Mucosa of descending colon (tissue), 3 donors: ENCODE measurements at regions not wholly inside any gene's neighbourhood (a gene's known extent, or its start where the extent isn't known, plus 50 kb on each side); places are given as distances from the start of the nearest gene placed in this dataset.

Experiments used
- ATAC-seq: fragments of 200-7000 bp; cut with Tn5 transposase; one replicate; pipeline ENCODE4 v1.9.1; 2020; ENCODE audit warnings: mild to moderate bottlenecking, moderate library complexity
- DNase-seq, 3 donors: peaks; one replicate each; pipeline ENCODE4 v3.0.0-alpha.2; 2020
- H3K36me3 ChIP-seq: fragments of 200-600 bp; one replicate; pipeline ENCODE4 v1.8.0; 2021; ENCODE audit warnings: low read depth, mild to moderate bottlenecking
- H3K4me1 ChIP-seq: fragments of 200-600 bp; one replicate; pipeline ENCODE4 v1.8.0; 2021; ENCODE audit warnings: low read depth, mild to moderate bottlenecking
- H3K4me3 ChIP-seq: fragments of 200-600 bp; one replicate; pipeline ENCODE4 v1.8.0; 2021; ENCODE audit warnings: mild to moderate bottlenecking
- H3K9me3 ChIP-seq: fragments of 200-600 bp; one replicate; pipeline ENCODE4 v1.8.0; 2021; ENCODE audit warnings: mild to moderate bottlenecking
- intact Hi-C, 2 donors: fragments of 100-400 bp; cut with DNase I in 1 of 2; cut with micrococcal nuclease in 1 of 2; formaldehyde crosslinking; loops; one replicate each; pipeline versions ENCODE4 v1.11.0 to v1.11.1; 2022; cut with DNase I, micrococcal nuclease
- TF ChIP-seq, protein P1 (sequence below): fragments of 200-600 bp; IDR thresholded peaks from one replicate; pipeline ENCODE4 v1.8.0; 2022; ENCODE audit warnings: antibody characterized with exemption, mild to moderate bottlenecking
- donor health status: DM: no; HTN: no; CAD: no; lungs with moderate emphysema.
- donor health status: DM: no; HTN: no; CAD: no.
- donor health status: DM: no; HTN: yes; CAD: no.

- DNase-seq (no peak), ATAC-seq (no peak)
- Histone ChIP-seq H3K4me3 (no peak overlapping the region), H3K36me3 (no peaks in the 10 kb centered on the region), H3K9me3 (peaks cover 1% of the 10 kb centered on the region), H3K4me1 (no peaks in the 10 kb centered on the region)
- TF ChIP-seq, protein P1, sequence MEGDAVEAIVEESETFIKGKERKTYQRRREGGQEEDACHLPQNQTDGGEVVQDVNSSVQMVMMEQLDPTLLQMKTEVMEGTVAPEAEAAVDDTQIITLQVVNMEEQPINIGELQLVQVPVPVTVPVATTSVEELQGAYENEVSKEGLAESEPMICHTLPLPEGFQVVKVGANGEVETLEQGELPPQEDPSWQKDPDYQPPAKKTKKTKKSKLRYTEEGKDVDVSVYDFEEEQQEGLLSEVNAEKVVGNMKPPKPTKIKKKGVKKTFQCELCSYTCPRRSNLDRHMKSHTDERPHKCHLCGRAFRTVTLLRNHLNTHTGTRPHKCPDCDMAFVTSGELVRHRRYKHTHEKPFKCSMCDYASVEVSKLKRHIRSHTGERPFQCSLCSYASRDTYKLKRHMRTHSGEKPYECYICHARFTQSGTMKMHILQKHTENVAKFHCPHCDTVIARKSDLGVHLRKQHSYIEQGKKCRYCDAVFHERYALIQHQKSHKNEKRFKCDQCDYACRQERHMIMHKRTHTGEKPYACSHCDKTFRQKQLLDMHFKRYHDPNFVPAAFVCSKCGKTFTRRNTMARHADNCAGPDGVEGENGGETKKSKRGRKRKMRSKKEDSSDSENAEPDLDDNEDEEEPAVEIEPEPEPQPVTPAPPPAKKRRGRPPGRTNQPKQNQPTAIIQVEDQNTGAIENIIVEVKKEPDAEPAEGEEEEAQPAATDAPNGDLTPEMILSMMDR, result no peak
- intact Hi-C loops, result no loop called here
Observed at GRCh38 chr18:39365836-39366485, 1800.4 kb upstream of the CELF4 start.

DNA sequence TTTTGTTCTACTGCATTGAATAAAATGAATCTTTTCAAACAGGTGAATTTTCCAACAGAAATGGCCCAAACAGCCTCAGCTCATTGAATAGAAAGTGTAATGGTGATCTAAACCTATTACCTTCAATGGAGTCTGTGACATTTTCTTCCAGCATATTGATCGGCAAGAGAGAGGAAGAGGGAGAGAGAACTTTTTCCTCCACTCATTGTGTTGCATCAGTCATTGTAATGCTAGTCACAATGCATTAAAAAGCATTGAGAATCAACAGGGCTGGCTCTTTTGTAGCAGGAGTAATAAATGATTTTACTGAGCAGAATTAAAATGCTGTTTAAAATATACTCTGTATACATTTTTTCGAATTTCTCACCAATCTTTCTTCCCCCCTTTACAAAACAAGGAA lies 1794.5 kb upstream of the CELF4 start:
- TF ChIP-seq, protein P1, result no peak
- intact Hi-C loops, result no loop called here
- ATAC-seq (no peak), DNase-seq (no peak)
- H3K36me3 ChIP-seq, result no peaks in the 10 kb centered on the region
- no peaks in the 10 kb centered on the region for H3K4me1 ChIP-seq
- no peak overlapping the region for H3K4me3 ChIP-seq
- no peaks in the 10 kb centered on the region for H3K9me3 ChIP-seq

GRCh38 chr18:39359636-39360035 lies 1794.0 kb upstream of the CELF4 start:
- intact Hi-C loops, result no loop called here
- TF ChIP-seq, protein P1, result no peak
- Histone ChIP-seq H3K9me3 (no peaks in the 10 kb centered on the region), H3K4me1 (no peaks in the 10 kb centered on the region), H3K4me3 (no peak overlapping the region), H3K36me3 (no peaks in the 10 kb centered on the region)
- no peak for DNase-seq
- ATAC-seq, result no peak

DNA sequence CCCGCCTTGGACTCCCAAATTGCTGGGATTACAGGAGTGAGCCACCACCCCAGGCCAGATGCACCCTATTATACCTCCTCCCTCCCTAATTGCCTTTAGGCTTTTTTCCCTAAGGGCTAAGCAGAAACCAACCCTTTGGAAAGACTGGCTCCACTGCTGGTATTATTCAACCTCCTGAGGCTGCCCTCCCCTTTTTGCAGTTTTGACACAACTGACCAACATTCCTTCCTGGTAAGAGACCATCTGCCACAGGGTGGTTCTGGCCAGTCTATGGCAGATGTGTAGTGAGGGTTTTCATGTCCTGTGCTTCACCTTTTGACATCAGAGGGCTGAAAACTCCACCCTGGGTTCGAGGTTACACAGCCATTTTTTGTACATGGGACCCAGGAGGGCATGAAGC lies 1785.3 kb upstream of the CELF4 start:
- Histone ChIP-seq H3K36me3 (no peaks in the 10 kb centered on the region), H3K4me1 (no peaks in the 10 kb centered on the region), H3K4me3 (no peak overlapping the region), H3K9me3 (no peaks in the 10 kb centered on the region)
- DNase-seq (no peak), ATAC-seq (no peak)
- TF ChIP-seq, protein P1, result no peak
- intact Hi-C loops, result no loop called here

DNA sequence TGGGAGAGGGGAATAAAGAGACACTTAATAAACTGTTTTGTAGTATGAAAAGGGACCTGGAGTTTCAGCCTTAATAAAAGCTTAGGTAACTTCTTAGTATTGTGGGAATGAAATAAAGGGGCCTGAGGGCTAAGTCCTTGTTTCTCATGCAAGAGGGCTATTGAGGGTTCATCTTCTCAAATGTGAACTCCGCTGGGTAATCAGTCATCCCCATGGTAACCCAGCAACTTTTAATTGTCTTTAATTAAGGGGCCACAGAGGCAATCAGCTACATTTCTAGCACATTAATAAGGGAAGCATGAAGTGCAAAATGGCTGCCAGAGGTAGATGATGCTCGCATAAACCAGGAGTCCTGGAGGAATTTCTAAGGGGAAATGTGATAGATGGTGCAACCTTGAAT lies 1784.2 kb upstream of the CELF4 start:
- Histone ChIP-seq H3K36me3 (no peaks in the 10 kb centered on the region), H3K9me3 (no peaks in the 10 kb centered on the region), H3K4me1 (no peaks in the 10 kb centered on the region), H3K4me3 (no peak overlapping the region)
- DNase-seq (no peak), ATAC-seq (no peak)
- intact Hi-C loops, result no loop called here
- TF ChIP-seq, protein P1, result no peak

GRCh38 chr18:39348757-39349156 lies 1783.2 kb upstream of the CELF4 start:
- H3K36me3 ChIP-seq, result no peaks in the 10 kb centered on the region
- H3K4me1 ChIP-seq, result no peaks in the 10 kb centered on the region
- H3K4me3 ChIP-seq, result no peak overlapping the region
- intact Hi-C loops, result no loop called here
- TF ChIP-seq, protein P1, result no peak
- DNase-seq (no peak), ATAC-seq (no peak)
- H3K9me3 ChIP-seq, result no peaks in the 10 kb centered on the region
